ENCODE measurements at regions not wholly inside any gene's neighbourhood (a gene's known extent, or its start where the extent isn't known, plus 50 kb on each side); places are given as distances from the start of the nearest gene placed in this dataset.

DNA sequence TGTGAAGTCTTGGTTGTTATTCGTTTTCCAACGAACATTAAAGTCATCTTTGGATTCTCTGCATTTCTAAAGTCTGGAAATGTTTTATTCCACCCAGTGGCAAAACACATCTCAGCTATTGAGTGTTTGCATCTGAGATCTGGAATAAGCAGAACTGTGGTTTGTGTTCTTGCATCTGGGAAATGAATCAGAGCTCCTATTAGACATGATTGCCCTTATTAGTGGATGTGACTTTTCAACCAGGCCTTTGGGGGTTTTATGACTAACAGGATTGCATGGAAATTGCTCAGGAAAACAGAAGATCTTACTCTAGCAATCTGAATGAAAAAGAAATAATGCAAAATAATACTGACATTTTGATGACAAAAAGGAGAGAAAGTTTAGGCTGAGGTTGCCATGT, 488.8 kb downstream of the IRS2 start:
- Histone ChIP-seq H3K4me1 (ENCODE audit: control insufficient read depth, insufficient read depth, low read length) (no peaks in the 10 kb centered on the region), H3K9me3 (ENCODE audit: control insufficient read depth, insufficient read depth, low read depth, low read length) (no peaks in the 10 kb centered on the region), H3K36me3 (ENCODE audit: control insufficient read depth in 2 of 2, insufficient read depth in 1 of 2, low read length in 2 of 2) (no peaks in the 10 kb centered on the region), H3K4me3 (ENCODE audit: low read depth, low read length) (no peak overlapping the region), H3K27ac (ENCODE audit: extremely low read depth, low read depth, low read length) (no peak overlapping the region)
- POLR2A ChIA-PET: no interaction called here
- TF ChIP-seq, protein P1, sequence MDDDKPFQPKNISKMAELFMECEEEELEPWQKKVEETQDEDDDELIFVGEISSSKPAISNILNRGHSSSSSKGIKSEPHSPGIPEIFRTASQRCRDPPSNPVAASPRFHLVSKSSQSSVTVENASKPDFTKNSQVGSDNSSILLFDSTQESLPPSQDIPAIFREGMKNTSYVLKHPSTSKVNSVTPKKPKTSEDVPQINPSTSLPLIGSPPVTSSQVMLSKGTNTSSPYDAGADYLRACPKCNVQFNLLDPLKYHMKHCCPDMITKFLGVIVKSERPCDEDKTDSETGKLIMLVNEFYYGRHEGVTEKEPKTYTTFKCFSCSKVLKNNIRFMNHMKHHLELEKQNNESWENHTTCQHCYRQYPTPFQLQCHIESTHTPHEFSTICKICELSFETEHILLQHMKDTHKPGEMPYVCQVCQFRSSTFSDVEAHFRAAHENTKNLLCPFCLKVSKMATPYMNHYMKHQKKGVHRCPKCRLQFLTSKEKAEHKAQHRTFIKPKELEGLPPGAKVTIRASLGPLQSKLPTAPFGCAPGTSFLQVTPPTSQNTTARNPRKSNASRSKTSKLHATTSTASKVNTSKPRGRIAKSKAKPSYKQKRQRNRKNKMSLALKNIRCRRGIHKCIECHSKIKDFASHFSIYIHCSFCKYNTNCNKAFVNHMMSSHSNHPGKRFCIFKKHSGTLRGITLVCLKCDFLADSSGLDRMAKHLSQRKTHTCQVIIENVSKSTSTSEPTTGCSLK (tag by site-specific recombination; IDR thresholded peaks at IDR 0.05): no peak
- TF ChIP-seq, protein P2, sequence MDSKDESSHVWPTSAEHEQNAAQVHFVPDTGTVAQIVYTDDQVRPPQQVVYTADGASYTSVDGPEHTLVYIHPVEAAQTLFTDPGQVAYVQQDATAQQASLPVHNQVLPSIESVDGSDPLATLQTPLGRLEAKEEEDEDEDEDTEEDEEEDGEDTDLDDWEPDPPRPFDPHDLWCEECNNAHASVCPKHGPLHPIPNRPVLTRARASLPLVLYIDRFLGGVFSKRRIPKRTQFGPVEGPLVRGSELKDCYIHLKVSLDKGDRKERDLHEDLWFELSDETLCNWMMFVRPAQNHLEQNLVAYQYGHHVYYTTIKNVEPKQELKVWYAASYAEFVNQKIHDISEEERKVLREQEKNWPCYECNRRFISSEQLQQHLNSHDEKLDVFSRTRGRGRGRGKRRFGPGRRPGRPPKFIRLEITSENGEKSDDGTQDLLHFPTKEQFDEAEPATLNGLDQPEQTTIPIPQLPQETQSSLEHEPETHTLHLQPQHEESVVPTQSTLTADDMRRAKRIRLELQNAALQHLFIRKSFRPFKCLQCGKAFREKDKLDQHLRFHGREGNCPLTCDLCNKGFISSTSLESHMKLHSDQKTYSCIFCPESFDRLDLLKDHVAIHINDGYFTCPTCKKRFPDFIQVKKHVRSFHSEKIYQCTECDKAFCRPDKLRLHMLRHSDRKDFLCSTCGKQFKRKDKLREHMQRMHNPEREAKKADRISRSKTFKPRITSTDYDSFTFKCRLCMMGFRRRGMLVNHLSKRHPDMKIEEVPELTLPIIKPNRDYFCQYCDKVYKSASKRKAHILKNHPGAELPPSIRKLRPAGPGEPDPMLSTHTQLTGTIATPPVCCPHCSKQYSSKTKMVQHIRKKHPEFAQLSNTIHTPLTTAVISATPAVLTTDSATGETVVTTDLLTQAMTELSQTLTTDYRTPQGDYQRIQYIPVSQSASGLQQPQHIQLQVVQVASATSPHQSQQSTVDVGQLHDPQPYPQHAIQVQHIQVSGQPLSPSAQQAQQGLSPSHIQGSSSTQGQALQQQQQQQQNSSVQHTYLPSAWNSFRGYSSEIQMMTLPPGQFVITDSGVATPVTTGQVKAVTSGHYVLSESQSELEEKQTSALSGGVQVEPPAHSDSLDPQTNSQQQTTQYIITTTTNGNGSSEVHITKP (tag by site-specific recombination; IDR thresholded peaks at IDR 0.05): no peak
- TF ChIP-seq, protein P3, sequence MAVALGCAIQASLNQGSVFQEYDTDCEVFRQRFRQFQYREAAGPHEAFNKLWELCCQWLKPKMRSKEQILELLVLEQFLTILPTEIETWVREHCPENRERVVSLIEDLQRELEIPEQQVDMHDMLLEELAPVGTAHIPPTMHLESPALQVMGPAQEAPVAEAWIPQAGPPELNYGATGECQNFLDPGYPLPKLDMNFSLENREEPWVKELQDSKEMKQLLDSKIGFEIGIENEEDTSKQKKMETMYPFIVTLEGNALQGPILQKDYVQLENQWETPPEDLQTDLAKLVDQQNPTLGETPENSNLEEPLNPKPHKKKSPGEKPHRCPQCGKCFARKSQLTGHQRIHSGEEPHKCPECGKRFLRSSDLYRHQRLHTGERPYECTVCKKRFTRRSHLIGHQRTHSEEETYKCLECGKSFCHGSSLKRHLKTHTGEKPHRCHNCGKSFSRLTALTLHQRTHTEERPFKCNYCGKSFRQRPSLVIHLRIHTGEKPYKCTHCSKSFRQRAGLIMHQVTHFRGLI (tag by site-specific recombination; IDR thresholded peaks at IDR 0.05): no peak
- TF ChIP-seq, protein P4, sequence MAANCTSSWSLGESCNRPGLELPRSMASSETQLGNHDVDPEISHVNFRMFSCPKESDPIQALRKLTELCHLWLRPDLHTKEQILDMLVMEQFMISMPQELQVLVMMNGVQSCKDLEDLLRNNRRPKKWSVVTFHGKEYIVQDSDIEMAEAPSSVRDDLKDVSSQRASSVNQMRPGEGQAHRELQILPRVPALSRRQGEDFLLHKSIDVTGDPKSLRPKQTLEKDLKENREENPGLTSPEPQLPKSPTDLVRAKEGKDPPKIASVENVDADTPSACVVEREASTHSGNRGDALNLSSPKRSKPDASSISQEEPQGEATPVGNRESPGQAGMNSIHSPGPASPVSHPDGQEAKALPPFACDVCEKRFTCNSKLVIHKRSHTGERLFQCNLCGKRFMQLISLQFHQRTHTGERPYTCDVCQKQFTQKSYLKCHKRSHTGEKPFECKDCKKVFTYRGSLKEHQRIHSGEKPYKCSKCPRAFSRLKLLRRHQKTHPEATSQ (tag by site-specific recombination; IDR thresholded peaks at IDR 0.05): no peak
- no peak for TF ChIP-seq ZNF426 (tag by site-specific recombination; IDR thresholded peaks at IDR 0.05)
- CTCF ChIA-PET: interaction anchor here (0.7 to 0.8 kb wide), 2 partner anchors 101 to 342 kb away, joined by 3 read pairs; no protein-coding TSS in a partner anchor

DNA sequence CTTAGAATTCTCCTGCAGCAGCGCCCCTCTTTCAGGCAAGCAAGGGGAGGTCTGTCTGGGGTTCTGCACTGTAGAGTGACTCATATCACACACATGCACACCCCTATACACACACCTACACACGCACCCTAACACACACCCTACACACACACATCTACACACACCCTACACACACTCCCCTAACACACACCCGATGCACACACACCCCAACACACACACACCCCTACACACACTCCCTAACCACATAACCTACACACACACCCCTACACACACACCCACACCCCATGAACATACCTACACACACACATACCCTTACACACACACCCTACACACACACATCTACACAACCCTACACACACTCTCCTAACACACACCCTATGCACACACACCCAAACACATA, 493.2 kb downstream of the IRS2 start:
- no peak overlapping the region for H3K27ac ChIP-seq (ENCODE audit: extremely low read depth, low read depth, low read length)
- H3K36me3 ChIP-seq (ENCODE audit: control insufficient read depth in 2 of 2, insufficient read depth in 1 of 2, low read length in 2 of 2): no peaks in the 10 kb centered on the region
- H3K9me3 ChIP-seq (ENCODE audit: control insufficient read depth, insufficient read depth, low read depth, low read length): no peaks in the 10 kb centered on the region
- H3K4me3 ChIP-seq (ENCODE audit: low read depth, low read length): no peak overlapping the region
- TF ChIP-seq, protein P5, sequence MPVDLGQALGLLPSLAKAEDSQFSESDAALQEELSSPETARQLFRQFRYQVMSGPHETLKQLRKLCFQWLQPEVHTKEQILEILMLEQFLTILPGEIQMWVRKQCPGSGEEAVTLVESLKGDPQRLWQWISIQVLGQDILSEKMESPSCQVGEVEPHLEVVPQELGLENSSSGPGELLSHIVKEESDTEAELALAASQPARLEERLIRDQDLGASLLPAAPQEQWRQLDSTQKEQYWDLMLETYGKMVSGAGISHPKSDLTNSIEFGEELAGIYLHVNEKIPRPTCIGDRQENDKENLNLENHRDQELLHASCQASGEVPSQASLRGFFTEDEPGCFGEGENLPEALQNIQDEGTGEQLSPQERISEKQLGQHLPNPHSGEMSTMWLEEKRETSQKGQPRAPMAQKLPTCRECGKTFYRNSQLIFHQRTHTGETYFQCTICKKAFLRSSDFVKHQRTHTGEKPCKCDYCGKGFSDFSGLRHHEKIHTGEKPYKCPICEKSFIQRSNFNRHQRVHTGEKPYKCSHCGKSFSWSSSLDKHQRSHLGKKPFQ (tag by site-specific recombination; IDR thresholded peaks at IDR 0.05): no peak
- no peak for TF ChIP-seq ZNF629 (tag by site-specific recombination; IDR thresholded peaks at IDR 0.05)
- TF ChIP-seq ATF2 (tag by site-specific recombination; IDR thresholded peaks at IDR 0.05; ENCODE audit: low read depth): no peak
- TF ChIP-seq ZSCAN4 (tag by site-specific recombination; IDR thresholded peaks at IDR 0.05): no peak
- no peak for TF ChIP-seq YY1 (tag by site-specific recombination; IDR thresholded peaks at IDR 0.05)
- TF ChIP-seq, protein P6, sequence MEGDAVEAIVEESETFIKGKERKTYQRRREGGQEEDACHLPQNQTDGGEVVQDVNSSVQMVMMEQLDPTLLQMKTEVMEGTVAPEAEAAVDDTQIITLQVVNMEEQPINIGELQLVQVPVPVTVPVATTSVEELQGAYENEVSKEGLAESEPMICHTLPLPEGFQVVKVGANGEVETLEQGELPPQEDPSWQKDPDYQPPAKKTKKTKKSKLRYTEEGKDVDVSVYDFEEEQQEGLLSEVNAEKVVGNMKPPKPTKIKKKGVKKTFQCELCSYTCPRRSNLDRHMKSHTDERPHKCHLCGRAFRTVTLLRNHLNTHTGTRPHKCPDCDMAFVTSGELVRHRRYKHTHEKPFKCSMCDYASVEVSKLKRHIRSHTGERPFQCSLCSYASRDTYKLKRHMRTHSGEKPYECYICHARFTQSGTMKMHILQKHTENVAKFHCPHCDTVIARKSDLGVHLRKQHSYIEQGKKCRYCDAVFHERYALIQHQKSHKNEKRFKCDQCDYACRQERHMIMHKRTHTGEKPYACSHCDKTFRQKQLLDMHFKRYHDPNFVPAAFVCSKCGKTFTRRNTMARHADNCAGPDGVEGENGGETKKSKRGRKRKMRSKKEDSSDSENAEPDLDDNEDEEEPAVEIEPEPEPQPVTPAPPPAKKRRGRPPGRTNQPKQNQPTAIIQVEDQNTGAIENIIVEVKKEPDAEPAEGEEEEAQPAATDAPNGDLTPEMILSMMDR (tag by site-specific recombination; IDR thresholded peaks at IDR 0.05): no peak
- TF ChIP-seq EGR2 (tag by site-specific recombination; IDR thresholded peaks at IDR 0.05; ENCODE audit: low read depth): no peak
- no peak for TF ChIP-seq ZNF785 (tag by site-specific recombination; IDR thresholded peaks at IDR 0.05)
- no peak for TF ChIP-seq ZNF561 (tag by site-specific recombination; IDR thresholded peaks at IDR 0.05; ENCODE audit: borderline replicate concordance)
- TF ChIP-seq KLF16 (tag by site-specific recombination; IDR thresholded peaks at IDR 0.05): no peak
- TF ChIP-seq ZNF626 (tag by site-specific recombination; IDR thresholded peaks at IDR 0.05): no peak
- TF ChIP-seq, protein P7, sequence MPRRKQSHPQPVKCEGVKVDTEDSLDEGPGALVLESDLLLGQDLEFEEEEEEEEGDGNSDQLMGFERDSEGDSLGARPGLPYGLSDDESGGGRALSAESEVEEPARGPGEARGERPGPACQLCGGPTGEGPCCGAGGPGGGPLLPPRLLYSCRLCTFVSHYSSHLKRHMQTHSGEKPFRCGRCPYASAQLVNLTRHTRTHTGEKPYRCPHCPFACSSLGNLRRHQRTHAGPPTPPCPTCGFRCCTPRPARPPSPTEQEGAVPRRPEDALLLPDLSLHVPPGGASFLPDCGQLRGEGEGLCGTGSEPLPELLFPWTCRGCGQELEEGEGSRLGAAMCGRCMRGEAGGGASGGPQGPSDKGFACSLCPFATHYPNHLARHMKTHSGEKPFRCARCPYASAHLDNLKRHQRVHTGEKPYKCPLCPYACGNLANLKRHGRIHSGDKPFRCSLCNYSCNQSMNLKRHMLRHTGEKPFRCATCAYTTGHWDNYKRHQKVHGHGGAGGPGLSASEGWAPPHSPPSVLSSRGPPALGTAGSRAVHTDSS (tag by site-specific recombination; IDR thresholded peaks at IDR 0.05): no peak
- H3K4me1 ChIP-seq (ENCODE audit: control insufficient read depth, insufficient read depth, low read length): no peaks in the 10 kb centered on the region
- ChIA-PET POLR2A (no interaction called here), CTCF (no interaction called here)
